GM12878 (cell line): ENCODE measurements at regions not wholly inside any gene's neighbourhood (a gene's known extent, or its start where the extent isn't known, plus 50 kb on each side); places are given as distances from the start of the nearest gene placed in this dataset.

Experiments used
- ATAC-seq: fragments of 200-7000 bp; cut with Tn5 transposase; 3 replicates; pipeline ENCODE4 v1.9.1; 2020; ENCODE audit warnings: mild to moderate bottlenecking, moderate library complexity
- BruUV-seq: library from RNA; stranded (reverse); fragments of 400-500 nt; replicated peaks from 2 replicates; lab custom pipeline; 2021; lab: Mats Ljungman, UMichigan
- CTCF ChIA-PET: fragments of 300-600 bp; sonication (Branson Sonifier 250); formaldehyde crosslinking; extraction: SDS; loops from one replicate; lab custom pipeline; 2021; ENCODE audit warnings: inconsistent platforms; lab: Yijun Ruan, JAX
- POLR2A ChIA-PET: fragments of 350-600 bp; formaldehyde crosslinking; extraction: SDS; loops from one replicate; lab custom pipeline; 2021; ENCODE audit warnings: inconsistent platforms; lab: Charles Lee
- RAD21 ChIA-PET: fragments of 300-600 bp; sonication (Branson Sonifier 250); formaldehyde crosslinking; loops from one replicate; lab custom pipeline; 2023; ENCODE audit warnings: antibody characterized with exemption; ENCODE audit not compliant: unreplicated experiment; lab: Charles Lee
- SMC1A ChIA-PET: fragments of 300-600 bp; sonication (Branson Sonifier 250); formaldehyde crosslinking; loops from one replicate; lab custom pipeline; 2023; ENCODE audit not compliant: unreplicated experiment, uncharacterized antibody; lab: Charles Lee
- DNase-seq: peaks from one replicate; pipeline ENCODE4 v3.0.0-alpha.2; 2011; ENCODE audit warnings: low read depth, low spot score
- FAIRE-seq: peaks from 3 replicates; lab custom pipeline; 2011; peaks lifted over from hg19 to GRCh38; lab: Jason Lieb, UNC
- H2AFZ ChIP-seq: 2 replicates; pipeline ENCODE4 v1.6.0; 2011; ENCODE audit warnings: low read depth, low read length, control low read depth; ENCODE audit not compliant: control insufficient read depth
- H3K27ac ChIP-seq: 2 replicates; pipeline ENCODE4 v1.5.1; 2011; ENCODE audit warnings: control low read depth; ENCODE audit not compliant: control insufficient read depth, insufficient read depth
- H3K27me3 ChIP-seq, 2 experiments: replicated peaks in 1 of 2; 2 replicates each; pipeline versions ENCODE4 v1.6.0 to v1.6.1; 2011; ENCODE audit warnings: low read length in 1 of 2; ENCODE audit not compliant: control insufficient read depth in 2 of 2, insufficient read depth in 2 of 2
- H3K36me3 ChIP-seq, 2 experiments: 2 replicates each; pipeline ENCODE4 v1.5.1; 2011; ENCODE audit warnings: low read length in 1 of 2; ENCODE audit not compliant: control insufficient read depth in 2 of 2, insufficient read depth in 2 of 2
- H3K4me1 ChIP-seq: 2 replicates; pipeline ENCODE4 v1.6.1; 2011; ENCODE audit warnings: mild to moderate bottlenecking, low read length, moderate library complexity, mixed read lengths; ENCODE audit not compliant: control insufficient read depth, insufficient read depth
- H3K4me2 ChIP-seq: 2 replicates; pipeline ENCODE4 v1.6.0; 2011; ENCODE audit warnings: control low read depth; ENCODE audit not compliant: control insufficient read depth, insufficient read depth
- H3K4me3 ChIP-seq: fragments of 200-600 bp; sonication (generic); 2 replicates; pipeline ENCODE4 v1.5.1; 2016
- H3K79me2 ChIP-seq: 2 replicates; pipeline ENCODE4 v1.6.0; 2011; ENCODE audit warnings: low read length; ENCODE audit not compliant: control insufficient read depth, insufficient read depth
- H3K9ac ChIP-seq: 2 replicates; pipeline ENCODE4 v1.8.0; 2011; ENCODE audit warnings: low read length, control low read depth, mixed read lengths; ENCODE audit not compliant: control insufficient read depth, insufficient read depth
- H3K9me3 ChIP-seq: replicated peaks from 3 replicates; pipeline ENCODE4 v1.5.1; 2011; ENCODE audit warnings: mild to moderate bottlenecking, low read length; ENCODE audit not compliant: control insufficient read depth, insufficient read depth
- H4K20me1 ChIP-seq: 2 replicates; pipeline ENCODE4 v1.6.0; 2011; ENCODE audit not compliant: control insufficient read depth, insufficient read depth
- BMI1 ChIP-seq: fragments of 450-650 bp; IDR thresholded peaks from 2 replicates; pipeline ENCODE4 v1.6.1; 2016; ENCODE audit warnings: mild to moderate bottlenecking, moderate library complexity, borderline replicate concordance
- CREB1 ChIP-seq: IDR thresholded peaks from 2 replicates; pipeline ENCODE4 v1.6.1; 2012; ENCODE audit warnings: low read depth, mild to moderate bottlenecking, inconsistent platforms
- DPF2 ChIP-seq: fragments of 450-650 bp; IDR thresholded peaks from 2 replicates; pipeline ENCODE4 v1.6.1; 2017; ENCODE audit warnings: mild to moderate bottlenecking
- RAD21 ChIP-seq: IDR thresholded peaks from 2 replicates; pipeline ENCODE4 v1.6.1; 2011; ENCODE audit warnings: mild to moderate bottlenecking, low read depth, low read length, moderate library complexity; ENCODE audit not compliant: insufficient read depth
- SRF ChIP-seq, 2 experiments: IDR thresholded peaks; 2 replicates each; pipeline ENCODE4 v1.6.1; 2011; ENCODE audit warnings: low read depth in 2 of 2, low read length in 2 of 2, mild to moderate bottlenecking in 1 of 2, moderate library complexity in 1 of 2
- STAT1 ChIP-seq: fragments of 450-650 bp; conservative IDR thresholded peaks from 2 replicates; pipeline ENCODE4 v1.6.1; 2014; ENCODE audit warnings: antibody characterized with exemption, mild to moderate bottlenecking
- in situ Hi-C: fragments of 300-500 bp; cut with MboI; formaldehyde crosslinking; loops from 9 replicates; pipeline ENCODE4 v1.14.3; 2018; ENCODE audit warnings: mixed read lengths
- intact Hi-C: fragments of 100-400 bp; cut with micrococcal nuclease; formaldehyde crosslinking; loops from one replicate; pipeline ENCODE4 v1.14.2; 2022; ENCODE audit not compliant: unreplicated experiment
- TF ChIP-seq, protein P1 (sequence below): IDR thresholded peaks from 2 replicates; pipeline ENCODE4 v1.6.1; 2012; ENCODE audit warnings: low read length, inconsistent platforms
- TF ChIP-seq, protein P2 (sequence below): fragments of 450-650 bp; IDR thresholded peaks from 2 replicates; pipeline ENCODE4 v1.6.1; 2016; ENCODE audit warnings: mild to moderate bottlenecking, moderate library complexity, borderline replicate concordance

DNA sequence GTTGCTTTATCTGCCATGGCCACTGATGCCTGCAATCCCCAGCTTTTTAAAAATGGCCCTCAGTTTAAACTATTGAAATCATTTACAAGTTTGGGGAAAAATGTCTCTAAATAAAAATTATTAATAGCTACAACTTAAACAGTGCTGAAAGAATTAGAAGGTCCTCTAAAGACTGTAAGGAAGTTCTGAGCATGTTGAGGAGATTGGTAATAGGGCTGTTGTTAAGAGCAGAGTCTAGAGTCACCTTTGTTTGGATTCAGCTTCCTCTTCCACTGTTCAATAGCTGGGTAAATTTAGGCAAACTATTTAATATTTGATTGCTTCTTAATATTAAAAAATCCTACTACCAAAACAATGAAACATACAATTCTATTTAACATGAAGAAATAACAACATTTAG is 1127.1 kb upstream of the DDX18 start:
- H2AFZ ChIP-seq = no peak overlapping the region
- ATAC-seq = no peak
- ChIA-PET RAD21 (no interaction called here), SMC1A (no interaction called here), POLR2A (no interaction called here), CTCF (no interaction called here)
- DNase-seq = no peak
- no peaks in the 10 kb centered on the region for H3K79me2 ChIP-seq
- H3K4me1 ChIP-seq = no peaks in the 10 kb centered on the region
- BruUV-seq = no TSS peak
- TF ChIP-seq DPF2 = no peak
- no peak for TF ChIP-seq STAT1
- no peak for TF ChIP-seq RAD21
- no peak for TF ChIP-seq CREB1
- TF ChIP-seq, protein P1, sequence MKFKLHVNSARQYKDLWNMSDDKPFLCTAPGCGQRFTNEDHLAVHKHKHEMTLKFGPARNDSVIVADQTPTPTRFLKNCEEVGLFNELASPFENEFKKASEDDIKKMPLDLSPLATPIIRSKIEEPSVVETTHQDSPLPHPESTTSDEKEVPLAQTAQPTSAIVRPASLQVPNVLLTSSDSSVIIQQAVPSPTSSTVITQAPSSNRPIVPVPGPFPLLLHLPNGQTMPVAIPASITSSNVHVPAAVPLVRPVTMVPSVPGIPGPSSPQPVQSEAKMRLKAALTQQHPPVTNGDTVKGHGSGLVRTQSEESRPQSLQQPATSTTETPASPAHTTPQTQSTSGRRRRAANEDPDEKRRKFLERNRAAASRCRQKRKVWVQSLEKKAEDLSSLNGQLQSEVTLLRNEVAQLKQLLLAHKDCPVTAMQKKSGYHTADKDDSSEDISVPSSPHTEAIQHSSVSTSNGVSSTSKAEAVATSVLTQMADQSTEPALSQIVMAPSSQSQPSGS = no peak
- no peak for TF ChIP-seq SRF (IDR thresholded peaks at IDR 0.05; ENCODE audit: low read depth in 2 of 2, low read length in 2 of 2)
- TF ChIP-seq, protein P2, sequence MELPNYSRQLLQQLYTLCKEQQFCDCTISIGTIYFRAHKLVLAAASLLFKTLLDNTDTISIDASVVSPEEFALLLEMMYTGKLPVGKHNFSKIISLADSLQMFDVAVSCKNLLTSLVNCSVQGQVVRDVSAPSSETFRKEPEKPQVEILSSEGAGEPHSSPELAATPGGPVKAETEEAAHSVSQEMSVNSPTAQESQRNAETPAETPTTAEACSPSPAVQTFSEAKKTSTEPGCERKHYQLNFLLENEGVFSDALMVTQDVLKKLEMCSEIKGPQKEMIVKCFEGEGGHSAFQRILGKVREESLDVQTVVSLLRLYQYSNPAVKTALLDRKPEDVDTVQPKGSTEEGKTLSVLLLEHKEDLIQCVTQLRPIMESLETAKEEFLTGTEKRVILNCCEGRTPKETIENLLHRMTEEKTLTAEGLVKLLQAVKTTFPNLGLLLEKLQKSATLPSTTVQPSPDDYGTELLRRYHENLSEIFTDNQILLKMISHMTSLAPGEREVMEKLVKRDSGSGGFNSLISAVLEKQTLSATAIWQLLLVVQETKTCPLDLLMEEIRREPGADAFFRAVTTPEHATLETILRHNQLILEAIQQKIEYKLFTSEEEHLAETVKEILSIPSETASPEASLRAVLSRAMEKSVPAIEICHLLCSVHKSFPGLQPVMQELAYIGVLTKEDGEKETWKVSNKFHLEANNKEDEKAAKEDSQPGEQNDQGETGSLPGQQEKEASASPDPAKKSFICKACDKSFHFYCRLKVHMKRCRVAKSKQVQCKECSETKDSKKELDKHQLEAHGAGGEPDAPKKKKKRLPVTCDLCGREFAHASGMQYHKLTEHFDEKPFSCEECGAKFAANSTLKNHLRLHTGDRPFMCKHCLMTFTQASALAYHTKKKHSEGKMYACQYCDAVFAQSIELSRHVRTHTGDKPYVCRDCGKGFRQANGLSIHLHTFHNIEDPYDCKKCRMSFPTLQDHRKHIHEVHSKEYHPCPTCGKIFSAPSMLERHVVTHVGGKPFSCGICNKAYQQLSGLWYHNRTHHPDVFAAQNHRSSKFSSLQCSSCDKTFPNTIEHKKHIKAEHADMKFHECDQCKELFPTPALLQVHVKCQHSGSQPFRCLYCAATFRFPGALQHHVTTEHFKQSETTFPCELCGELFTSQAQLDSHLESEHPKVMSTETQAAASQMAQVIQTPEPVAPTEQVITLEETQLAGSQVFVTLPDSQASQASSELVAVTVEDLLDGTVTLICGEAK = no peak
- no peak for TF ChIP-seq BMI1
- FAIRE-seq = no peak
- H3K9ac ChIP-seq = no peak overlapping the region
- H3K4me3 ChIP-seq = no peak overlapping the region
- no peaks in the 10 kb centered on the region for H3K9me3 ChIP-seq
- in situ Hi-C loops (no loop called here), intact Hi-C loops (no loop called here)
- no peaks in the 10 kb centered on the region for H4K20me1 ChIP-seq
- no peaks in the 10 kb centered on the region for H3K27me3 ChIP-seq
- H3K36me3 ChIP-seq = no peaks in the 10 kb centered on the region
- H3K27ac ChIP-seq = no peak overlapping the region
- no peak overlapping the region for H3K4me2 ChIP-seq
